ENCODE measurements at regions not wholly inside any gene's neighbourhood (a gene's known extent, or its start where the extent isn't known, plus 50 kb on each side); places are given as distances from the start of the nearest gene placed in this dataset.
"Not testable (repeated sequence)": the region's sequence is repeated elsewhere in the genome, so short reads cannot be mapped to it uniquely, and the experiment has no call there.

DNA sequence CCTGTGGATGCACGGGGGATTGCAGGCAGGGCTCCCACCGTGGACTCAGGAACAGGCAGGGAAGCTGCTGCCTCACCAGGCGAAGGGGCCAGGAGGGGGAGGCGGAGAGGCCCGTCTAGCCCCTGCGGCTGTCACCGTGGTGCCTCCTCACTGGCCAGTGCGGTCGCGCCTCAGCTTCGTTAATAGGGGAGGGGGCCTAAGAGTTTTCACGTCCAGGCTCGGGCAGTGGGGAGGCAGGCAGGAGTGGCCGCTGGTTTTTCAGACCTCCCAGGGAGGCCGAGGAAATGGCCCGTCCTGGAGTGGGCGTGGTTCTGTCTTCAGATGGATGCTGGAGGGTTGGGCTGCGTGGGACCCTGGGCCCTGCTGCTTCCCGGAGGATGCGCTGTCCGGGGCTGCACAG is 91.1 kb upstream of the B3GAT1 start:
- no peak for DNase-seq

DNA sequence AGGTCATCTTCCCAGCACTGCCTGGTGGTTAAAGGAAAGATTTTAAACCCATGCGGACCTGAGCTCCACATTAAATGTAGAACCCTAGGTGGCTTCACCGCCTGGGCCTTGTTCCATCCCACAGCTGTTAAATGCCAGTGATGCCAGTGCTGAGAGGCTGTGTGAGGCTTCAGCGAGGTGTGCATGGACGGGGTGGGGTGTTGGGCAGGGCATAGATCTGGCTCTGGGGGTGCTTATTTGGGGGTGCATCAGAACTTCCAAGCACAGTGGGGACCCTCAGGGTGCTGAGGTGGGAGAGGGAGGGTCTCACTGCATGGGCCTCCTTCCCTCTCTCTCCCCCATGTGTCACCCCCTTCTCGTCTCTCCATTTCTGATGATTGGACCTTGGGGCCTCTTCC is 90.1 kb upstream of the B3GAT1 start:
- no peak for DNase-seq

DNA sequence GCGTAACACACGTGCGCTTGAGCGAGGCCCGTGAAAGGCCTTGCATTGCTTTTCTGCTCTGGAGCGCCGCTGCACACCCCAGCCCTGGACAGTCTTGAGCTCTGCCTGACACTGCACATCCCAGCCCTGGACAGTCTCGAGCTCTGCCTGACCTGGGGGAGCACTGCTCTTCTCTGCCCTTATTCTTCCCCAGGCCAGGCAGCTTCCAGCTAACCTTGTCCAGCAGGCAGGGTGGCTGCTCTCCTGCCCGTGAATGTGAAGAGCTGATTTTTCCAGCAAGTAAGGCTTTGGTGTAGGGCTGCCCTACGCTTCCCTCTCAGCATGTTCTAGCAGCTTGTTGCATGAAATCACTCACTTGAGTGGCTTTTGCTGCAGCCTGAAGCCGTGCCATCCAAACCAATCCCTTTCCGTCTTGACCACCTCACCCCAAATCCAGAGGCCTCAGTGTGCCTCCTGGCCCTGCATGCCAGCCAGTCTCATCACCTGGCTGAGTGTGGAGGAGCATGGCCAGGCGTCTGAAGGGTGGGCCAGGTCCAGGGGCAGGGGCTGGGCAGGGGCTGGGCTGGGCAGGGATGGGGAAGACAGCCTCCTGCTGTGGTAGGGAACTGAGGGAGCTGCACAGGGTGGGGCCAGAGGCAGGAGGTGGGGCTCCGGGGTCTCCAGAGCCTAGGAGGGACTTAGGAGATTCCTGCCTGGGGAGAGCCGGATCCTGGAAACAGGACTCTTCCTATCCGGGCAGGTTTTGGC is 89.5 kb upstream of the B3GAT1 start:
- DNase-seq, result no peak

DNA sequence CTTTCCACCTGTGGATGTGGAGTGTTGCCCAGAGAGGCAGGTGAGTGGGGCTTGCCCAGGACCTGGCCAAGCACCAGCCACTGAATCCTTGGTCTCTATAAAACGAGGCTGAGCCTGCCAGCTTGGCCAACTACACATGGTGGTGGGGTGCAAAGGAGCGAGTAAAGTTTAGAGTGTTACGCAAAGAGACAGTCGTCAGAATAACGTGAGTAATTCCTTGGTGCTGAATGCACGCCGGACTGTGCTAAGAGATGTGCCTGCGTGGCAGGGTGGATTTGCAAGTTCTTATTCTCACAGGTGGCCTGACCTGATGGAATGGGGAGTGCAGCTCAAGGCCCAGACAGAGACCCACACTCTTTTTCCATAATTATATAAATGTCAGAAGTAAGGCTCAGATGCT is 88.6 kb upstream of the B3GAT1 start:
- no peak for DNase-seq

DNA sequence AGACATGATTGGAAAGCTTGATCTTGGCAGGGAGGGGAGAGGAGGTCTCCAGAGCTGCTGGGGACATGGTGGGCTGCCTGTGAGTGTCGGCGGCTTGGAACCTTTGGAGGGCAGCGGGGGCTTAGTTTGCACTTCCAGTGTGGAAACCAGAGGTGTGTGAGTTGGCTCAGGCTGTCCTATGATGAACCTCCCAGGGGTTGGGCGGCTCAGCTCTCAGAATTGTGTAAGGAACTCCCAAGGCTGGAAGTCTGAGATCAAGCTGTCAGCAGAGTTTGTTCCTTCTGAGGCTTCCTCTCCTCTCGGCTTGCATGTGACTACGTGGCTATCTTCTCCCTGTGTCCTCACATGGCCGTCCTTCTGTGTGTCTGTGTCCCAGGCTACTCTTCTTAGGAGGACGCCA is 87.9 kb upstream of the B3GAT1 start:
- no peak for DNase-seq

DNA sequence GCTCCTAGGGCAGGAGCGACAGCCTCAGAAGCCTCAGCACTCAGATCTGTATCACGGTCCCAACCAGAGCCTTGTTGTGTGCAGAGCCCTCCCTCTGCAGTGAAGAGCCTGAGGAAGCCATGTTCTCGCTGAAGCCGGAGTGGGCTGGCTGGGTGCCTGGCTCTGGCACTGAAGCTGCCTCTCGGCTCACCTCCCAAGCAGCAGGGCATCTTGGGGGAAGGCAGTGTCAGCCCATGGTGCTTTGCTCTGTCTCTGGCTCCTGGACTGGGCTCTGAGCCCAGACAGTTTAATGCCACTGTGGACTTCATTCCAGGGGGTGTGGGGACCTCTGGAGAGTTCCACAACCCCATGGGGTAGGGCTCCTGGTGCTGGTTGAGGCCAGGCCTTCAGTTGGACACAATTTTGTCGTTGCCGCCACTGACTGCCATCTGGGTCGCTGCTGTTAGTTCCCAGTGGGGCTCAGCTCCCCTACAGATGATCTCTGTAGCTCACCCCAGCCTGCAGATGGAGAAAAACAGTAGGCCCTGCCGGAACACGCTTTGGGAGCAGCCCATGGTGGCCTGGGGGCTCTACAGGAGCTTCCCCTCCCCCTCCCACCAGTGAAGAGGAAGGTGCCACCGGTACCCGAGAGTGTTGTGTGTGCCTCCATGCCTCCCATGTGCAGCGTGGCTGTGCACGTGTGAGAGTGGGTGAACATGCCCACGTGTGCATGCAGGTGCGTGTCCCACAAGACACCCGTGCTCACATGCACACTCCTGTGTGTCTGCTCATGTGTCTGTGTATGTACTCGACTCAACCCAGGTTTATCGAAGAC is 86.5 kb upstream of the B3GAT1 start:
- no peak for DNase-seq

DNA sequence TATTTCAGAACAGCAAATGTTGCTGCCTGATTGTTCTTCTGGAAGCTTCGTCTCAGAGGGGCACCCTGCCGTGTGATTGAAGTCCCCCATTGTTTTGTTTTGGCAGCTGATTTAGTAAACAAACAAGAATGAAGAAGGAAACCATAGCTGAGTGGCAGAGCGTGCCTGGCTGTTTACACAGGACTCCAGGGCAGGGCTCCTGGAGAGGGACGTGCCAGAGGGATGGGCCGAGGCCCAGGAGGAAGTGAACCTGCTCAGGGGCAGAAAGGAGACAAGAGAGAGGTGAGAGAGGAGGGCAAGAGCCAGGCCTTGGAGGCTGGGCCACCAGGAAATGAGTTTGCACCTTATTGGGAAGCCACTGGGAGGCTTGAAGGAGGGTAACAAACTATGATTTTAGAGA is 85.5 kb upstream of the B3GAT1 start:
- DNase-seq, result no peak

DNA sequence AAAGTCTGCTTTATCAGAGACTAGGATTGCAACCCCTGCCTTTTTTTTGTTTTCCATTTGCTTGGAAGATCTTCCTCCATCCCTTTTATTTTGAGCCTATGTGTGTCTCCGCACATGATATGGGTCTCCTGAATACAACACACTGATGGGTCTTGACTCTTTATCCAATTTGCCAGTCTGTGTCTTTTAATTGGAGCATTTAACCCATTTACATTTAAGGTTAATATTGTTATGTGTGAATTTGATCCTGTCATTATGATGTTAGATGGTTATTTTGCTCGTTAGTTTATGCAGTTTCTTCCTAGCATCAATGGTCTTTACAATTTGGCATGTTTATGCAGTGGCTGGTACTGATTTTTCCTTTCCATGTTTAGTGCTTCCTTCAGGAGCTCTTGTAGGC is 84.0 kb upstream of the B3GAT1 start:
- not testable (repeated sequence) for DNase-seq

DNA sequence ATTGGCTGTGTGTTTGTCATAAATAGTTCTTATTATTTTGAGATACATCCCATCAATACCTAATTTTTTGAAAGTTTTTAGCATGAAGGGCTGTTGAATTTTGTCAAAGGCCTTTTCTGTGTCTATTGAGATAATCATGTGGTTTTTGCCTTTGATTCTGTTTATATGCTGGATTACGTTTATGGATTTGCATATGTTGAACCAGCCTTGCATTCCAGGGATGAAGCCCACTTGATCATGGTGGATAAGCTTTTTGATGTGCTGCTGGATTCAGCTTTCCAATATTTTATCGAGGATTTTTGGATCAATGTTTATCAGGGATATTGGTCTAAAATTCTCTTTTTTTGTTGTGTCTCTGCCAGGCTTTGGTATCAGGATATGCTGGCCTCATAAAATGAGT is 82.4 kb upstream of the B3GAT1 start:
- not testable (repeated sequence) for DNase-seq

DNA sequence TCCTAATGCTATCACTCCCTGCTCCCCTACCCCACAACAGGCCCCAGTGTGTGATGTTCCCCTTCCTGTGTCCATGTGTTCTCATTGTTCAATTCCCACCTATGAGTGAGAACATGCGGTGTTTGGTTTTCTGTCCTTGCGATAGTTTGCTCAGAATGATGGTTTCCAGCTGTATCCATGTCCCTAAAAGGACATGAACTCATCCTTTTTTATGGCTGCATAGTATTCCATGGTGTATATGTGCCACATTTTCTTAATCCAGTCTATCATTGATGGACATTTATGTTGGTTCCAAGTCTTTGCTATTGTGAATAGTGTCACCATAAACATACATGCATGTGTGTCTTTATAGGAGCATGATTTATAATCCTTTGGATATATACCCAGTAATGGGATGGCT is 80.4 kb upstream of the B3GAT1 start:
- DNase-seq, result not testable (repeated sequence)

DNA sequence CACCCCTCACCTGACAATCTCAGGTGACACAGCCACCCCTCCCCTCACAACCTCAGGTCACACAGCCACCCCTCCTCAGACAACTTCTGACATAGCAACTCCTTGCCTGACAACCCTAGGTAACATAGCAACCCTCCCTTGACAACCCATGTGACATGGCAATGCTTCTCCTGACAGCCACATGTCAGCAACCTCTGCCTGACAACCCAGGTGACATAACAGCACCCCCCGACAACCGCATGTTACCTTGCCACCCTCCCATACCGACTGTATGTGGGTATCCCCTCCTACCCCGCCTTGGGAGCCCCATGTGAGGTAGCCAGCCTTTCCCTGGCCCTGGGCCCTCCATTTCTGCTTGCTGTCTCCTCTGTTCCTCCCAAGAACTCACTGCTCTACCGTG is 77.7 kb upstream of the B3GAT1 start:
- no peak for DNase-seq

DNA sequence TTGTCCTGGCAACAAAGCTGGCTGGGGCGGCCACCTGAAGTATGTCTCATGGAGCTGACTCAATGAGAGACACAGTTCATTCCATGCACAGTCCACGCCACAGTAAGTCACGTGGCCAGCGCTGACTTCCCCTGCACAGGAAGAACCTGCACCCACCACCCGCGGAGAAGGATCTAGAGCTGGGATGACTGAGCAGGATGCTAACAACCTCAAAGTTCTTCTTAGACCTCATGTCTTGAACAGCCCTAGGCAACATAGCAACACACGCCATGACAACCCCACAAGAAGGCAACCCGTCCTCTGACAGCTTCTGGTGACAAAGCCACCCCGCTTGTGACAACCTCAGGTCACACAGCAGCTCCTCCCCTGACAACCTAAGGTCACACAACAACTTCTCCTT is 76.9 kb upstream of the B3GAT1 start:
- no peak for DNase-seq

DNA sequence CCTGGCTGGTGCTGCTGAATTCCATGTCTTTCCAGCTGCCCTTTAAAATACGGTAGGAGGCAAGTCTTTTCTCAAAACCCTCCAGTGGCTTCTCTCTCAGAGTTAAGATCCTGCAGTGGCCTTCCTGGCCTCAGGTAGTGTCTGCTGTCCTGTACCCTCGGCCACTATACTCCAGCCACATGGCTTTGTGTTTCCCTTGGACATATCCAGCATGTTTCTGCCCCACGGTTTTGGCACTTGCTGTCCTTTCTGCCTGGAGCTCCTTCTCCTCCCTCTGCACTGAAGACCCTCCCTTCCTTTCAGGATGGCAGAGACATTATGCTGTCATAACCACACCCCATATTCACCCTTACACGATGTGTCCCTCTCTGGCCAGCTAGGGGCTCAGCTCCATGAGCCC is 76.5 kb upstream of the B3GAT1 start:
- no peak for DNase-seq

DNA sequence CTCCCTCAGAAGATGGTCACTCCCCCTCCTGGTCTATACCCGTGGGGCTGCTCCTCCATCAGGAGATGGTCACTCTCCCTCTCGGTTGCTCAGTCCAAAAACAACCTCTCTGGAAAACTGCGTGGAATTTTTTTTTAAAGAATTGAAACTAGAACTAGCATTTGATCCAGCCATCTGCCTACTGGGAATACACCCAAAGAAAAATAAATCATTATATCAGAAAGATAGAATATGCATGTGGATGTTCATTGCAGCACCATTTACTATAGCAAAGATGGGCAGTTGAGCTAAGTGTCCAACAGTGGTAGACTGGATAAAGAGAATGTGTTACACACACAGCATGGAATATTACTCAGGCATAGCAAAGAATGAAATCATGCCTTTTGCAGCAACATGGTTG is 75.7 kb upstream of the B3GAT1 start:
- DNase-seq, result no peak

DNA sequence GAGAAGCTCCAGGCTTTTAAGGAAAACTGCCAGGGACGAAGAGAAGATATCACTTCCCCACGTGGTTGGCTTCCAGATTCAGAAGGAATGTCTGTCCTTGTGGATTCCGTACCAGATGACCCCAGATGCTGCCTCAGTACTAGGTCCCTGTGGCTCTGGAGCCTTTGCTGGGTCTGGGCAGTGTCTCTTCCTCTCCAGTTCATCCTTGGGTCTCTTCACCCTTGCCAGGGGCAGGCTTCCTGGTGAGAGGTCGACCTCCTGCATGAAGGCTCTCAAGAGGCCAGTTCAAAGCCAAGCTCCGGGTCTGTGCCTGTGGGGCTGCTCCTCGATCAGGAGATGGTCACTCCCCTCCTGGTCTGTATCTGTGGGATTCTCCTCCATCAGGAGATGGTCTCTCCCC is 74.7 kb upstream of the B3GAT1 start:
- DNase-seq, result no peak

DNA sequence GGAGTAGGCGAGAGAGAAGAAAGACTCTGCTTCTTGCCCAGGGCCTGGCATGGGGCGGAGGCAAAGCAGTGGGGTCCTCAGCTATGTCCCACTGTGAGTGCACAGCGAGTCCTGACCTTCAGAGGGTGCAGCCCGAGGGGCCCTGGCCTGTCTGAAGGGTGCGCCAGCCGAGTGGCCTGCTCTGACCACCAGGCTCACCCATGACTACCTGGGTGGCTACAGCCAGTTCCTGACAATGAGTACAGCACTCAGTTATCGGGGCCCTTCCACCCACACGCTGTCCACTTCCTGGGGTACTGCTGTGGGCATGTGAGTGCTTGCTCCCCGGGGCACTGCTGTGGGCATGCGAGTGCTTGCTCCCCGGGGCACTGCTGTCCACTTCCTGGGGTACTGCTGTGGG is 74.1 kb upstream of the B3GAT1 start:
- DNase-seq, result no peak

DNA sequence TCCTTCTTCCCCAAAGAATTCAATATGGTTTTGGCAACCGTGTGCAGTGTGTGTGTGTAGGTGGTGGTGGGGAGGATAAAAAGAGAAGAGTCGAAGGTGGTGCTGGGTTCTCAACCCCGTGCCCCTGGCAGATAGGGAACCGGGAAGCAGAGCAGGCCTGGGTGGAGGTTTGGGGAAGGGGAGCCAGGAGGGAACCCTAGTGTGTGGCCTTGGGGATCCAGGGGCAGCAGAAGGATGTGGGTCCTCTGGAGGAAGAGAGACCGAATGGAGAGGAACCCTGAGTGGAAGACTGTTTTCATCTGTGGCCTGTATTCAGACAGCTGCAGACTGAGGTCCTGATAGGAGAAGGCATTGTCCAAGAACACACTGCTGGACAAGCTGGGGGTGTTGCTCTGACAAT is 73.3 kb upstream of the B3GAT1 start:
- DNase-seq, result no peak

DNA sequence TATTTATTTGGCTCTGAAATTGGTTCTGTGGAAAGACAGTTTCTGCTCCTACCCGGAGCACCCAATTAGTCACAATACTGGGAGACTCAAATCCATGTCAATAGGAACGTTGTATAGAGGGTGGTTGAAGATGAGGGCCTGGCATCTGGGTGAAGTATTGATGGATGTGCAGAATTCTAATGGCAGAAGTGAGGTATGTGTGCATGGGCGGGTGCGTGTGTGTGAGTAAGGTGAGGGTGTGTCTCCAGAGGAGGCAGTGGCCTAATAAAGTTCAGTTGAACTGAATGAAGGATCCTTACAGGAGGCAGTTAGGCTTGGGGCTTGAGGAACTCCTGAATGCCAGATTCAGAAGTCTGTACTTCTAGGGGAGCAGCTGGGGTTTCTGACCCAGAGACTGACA is 71.8 kb upstream of the B3GAT1 start:
- no peak for DNase-seq

DNA sequence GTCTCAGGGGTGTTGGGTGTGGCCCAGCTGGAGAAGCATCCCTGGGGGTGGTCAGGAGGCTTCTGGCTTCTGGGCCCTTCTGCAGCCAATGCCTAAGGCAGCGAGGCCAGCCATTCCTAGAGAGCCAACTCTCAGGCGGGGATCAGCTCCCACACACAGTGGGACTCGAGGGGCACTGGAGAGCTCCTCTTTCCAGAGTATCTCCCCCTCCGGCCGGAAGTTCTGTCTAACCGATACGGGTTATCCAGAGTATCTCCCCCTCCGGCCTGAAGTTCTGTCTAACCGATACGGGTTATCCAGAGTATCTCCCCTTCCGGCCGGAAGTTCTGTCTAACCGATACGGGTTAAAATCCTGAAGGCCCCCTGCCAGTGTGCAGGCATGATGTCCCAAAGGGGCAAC is 71.2 kb upstream of the B3GAT1 start:
- no peak for DNase-seq

DNA sequence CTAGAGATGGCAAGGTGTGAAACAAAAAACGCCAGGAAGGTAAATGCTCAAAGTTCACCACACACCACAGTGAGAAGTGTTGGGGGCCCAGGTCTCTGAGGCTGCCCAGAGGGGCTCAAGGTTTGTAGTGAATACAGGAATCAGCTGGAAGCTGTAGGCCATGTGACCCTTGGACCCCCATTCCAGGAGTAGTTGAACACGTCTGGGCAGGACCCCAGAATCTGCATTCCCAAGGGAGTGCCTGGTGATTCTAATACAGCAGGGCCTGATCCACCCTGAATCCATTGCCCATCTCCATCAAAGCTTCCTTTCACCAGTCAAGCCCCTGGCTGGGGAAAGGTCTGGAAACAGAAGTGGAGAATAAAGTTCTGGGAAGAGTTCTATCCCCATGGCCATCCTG is 70.8 kb upstream of the B3GAT1 start:
- no peak for DNase-seq

DNA sequence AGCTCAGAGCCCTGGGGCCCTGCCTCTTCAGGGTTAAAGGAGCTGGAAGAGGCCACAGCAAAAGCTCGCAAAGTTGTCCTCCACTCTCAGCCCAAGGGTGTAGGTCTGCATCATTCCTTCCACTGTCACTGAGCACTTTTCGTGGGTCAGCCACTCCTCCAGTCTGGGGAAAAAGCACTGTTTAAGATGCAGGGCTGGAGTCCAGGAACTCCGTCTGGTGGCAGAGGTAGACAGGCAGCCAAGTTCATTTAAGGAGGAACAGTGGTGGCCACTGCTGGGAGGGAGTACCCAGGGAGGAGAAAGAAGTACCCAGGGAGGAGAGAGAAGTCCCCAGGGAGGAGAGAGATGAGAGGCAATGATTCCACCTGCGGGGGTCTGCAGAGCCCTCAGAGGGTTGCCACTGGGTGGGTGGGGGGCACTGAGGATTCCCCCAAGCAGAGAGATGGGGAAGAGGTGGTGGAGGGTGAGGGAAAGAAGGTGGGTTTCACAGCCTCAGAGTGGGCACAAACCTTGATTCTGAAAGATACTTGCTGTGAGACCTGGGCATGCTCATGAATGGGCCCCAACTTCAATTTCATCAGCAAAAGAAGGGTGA is 70.0 kb upstream of the B3GAT1 start:
- DNase-seq, result no peak

DNA sequence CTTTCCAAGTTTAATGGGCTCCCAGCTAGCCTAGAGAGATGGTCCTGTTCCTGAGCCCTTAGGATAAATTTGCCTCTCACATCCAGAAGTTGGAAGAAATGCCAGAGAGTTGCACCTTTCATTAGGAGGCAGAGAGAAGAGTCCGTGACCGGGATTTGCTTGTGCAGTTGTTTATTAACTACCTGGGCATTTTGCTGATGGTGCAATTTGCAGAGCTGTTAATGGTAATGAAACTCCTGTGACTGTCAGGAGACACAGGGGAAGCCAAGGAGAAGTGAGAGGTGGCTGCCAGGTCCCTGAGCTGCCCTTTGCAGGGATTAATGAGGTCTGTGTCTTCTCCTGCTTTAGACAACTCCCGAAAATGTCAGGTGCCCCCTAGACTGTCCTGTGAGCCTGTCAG is 69.1 kb upstream of the B3GAT1 start:
- DNase-seq, result no peak

DNA sequence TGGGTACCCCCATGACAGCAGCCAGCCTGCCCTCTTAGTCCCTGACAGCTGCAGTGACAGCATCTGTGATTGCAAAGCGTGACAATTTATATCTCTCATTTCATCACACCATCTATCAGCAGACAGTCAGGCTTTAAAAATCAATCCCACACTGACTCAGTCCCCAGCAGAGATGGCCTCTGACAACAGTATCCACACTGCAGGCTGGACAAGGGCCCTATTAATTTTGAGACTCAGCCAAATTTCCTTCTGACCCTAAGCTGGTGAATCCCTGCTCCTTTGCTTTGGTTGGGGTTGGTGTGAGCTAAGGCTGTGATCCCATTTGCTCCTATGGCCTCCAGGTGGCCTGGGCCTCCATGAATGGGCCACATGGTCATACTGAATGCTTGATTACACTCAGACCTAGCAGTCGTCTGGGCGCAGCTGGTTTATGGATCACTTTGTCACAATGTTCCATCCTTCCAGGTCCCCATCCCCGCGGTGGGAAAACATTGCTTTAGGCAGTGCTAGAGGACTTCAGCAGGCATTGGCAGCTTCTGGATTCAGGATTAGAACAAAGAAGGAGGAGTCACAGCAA is 68.2 kb upstream of the B3GAT1 start:
- DNase-seq, result peak; percentile 41

Measured in NCI-H524 treated with DMSO at 0.1 percent for 48 hours (cell line).